Upper lobe of right lung (tissue), 1 donor: ENCODE measurements at regions not wholly inside any gene's neighbourhood (a gene's known extent, or its start where the extent isn't known, plus 50 kb on each side); places are given as distances from the start of the nearest gene placed in this dataset.
"Not testable (repeated sequence)": the region's sequence is repeated elsewhere in the genome, so short reads cannot be mapped to it uniquely, and the experiment has no call there.

Source experiments
- ATAC-seq: fragments of 200-7000 bp; cut with Tn5 transposase; one replicate; pipeline ENCODE4 v1.9.1; 2020; ENCODE audit warnings: mild to moderate bottlenecking, moderate library complexity
- DNase-seq: peaks from one replicate; pipeline ENCODE4 v3.0.0-alpha.2; 2020
- H3K27ac ChIP-seq: fragments of 200-600 bp; one replicate; pipeline ENCODE4 v1.8.0; 2022
- H3K27me3 ChIP-seq: fragments of 200-600 bp; one replicate; pipeline ENCODE4 v1.8.0; 2022; ENCODE audit warnings: mild to moderate bottlenecking
- H3K36me3 ChIP-seq: fragments of 200-600 bp; one replicate; pipeline ENCODE4 v1.8.0; 2022
- H3K4me1 ChIP-seq: fragments of 200-600 bp; one replicate; pipeline ENCODE4 v1.8.0; 2022
- H3K4me3 ChIP-seq: fragments of 200-600 bp; one replicate; pipeline ENCODE4 v1.8.0; 2022; ENCODE audit warnings: mild to moderate bottlenecking
- H3K9me3 ChIP-seq: fragments of 200-600 bp; one replicate; pipeline ENCODE4 v1.8.0; 2022
- intact Hi-C: fragments of 100-400 bp; cut with DNase I; formaldehyde crosslinking; loops from one replicate; pipeline ENCODE4 v1.11.0; 2022
- TF ChIP-seq, protein P1 (sequence below): fragments of 200-600 bp; IDR thresholded peaks from one replicate; pipeline ENCODE4 v1.8.0; 2022; ENCODE audit warnings: antibody characterized with exemption
- donor health status: DM: no; HTN: yes; CAD: no; lungs with severe emphysema.

DNA sequence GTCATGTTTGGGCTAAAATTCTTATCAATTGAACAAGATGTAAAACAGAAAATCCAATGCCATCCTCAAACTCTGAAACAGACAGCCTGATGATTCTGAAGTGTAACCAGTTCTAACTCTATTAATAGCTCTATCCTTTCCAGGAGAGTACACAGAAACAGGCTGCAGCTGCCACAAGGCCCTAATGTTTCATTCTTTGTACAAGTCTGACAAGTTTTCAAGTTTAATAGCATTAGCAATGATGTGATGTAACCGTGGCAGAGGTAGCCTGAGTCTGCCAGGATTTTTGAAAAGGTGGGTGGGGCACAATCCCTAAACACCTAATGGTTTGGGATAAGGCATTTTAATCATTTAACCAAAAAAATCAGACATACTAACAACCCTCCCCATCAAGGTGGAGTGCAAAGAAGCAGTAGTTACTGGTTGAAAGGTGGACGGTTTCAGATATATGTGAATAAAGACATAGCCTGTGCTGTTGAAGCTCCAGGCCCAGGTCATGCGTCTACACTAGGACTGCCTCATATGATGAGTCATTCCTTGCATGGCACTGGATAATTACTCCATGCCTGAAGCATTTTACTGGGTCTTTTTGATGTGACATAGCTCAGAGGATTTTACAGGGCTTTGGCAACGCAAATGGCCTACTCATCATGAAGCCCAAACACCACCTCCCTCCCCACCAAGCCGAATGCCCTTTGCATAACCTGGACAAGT lies 145.1 kb upstream of the GRIP1 start:
- ATAC-seq, result peak; percentile 25
- intact Hi-C loops, result no loop called here

GRCh38 chr12:66825921-66826320 lies 147.0 kb upstream of the GRIP1 start:
- H3K4me1 ChIP-seq, H3K27me3 ChIP-seq, H3K36me3 ChIP-seq, H3K27ac ChIP-seq, ATAC-seq, H3K4me3 ChIP-seq, DNase-seq, H3K9me3 ChIP-seq, intact Hi-C loops: not testable (repeated sequence)

More for the DNA sequence above, 145.1 kb upstream of the GRIP1 start:
- Histone ChIP-seq H3K27ac (no peak overlapping the region), H3K4me3 (no peak overlapping the region), H3K4me1 (no peaks in the 10 kb centered on the region), H3K36me3 (no peaks in the 10 kb centered on the region), H3K27me3 (no peaks in the 10 kb centered on the region), H3K9me3 (no peaks in the 10 kb centered on the region)
- TF ChIP-seq, protein P1, sequence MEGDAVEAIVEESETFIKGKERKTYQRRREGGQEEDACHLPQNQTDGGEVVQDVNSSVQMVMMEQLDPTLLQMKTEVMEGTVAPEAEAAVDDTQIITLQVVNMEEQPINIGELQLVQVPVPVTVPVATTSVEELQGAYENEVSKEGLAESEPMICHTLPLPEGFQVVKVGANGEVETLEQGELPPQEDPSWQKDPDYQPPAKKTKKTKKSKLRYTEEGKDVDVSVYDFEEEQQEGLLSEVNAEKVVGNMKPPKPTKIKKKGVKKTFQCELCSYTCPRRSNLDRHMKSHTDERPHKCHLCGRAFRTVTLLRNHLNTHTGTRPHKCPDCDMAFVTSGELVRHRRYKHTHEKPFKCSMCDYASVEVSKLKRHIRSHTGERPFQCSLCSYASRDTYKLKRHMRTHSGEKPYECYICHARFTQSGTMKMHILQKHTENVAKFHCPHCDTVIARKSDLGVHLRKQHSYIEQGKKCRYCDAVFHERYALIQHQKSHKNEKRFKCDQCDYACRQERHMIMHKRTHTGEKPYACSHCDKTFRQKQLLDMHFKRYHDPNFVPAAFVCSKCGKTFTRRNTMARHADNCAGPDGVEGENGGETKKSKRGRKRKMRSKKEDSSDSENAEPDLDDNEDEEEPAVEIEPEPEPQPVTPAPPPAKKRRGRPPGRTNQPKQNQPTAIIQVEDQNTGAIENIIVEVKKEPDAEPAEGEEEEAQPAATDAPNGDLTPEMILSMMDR, result no peak
- DNase-seq, result no peak

- no peaks in the 10 kb centered on the region for H3K36me3 ChIP-seq
- intact Hi-C loops, result no loop called here
- H3K9me3 ChIP-seq, result no peaks in the 10 kb centered on the region
- TF ChIP-seq, protein P1, result no peak
- no peak overlapping the region for H3K4me3 ChIP-seq
- no peak for ATAC-seq
- H3K4me1 ChIP-seq, result no peaks in the 10 kb centered on the region
- no peaks in the 10 kb centered on the region for H3K27me3 ChIP-seq
- no peak for DNase-seq
- H3K27ac ChIP-seq, result no peak overlapping the region
These were observed 150.9 kb upstream of the GRIP1 start for GRCh38 chr12:66829660-66830325.

DNA sequence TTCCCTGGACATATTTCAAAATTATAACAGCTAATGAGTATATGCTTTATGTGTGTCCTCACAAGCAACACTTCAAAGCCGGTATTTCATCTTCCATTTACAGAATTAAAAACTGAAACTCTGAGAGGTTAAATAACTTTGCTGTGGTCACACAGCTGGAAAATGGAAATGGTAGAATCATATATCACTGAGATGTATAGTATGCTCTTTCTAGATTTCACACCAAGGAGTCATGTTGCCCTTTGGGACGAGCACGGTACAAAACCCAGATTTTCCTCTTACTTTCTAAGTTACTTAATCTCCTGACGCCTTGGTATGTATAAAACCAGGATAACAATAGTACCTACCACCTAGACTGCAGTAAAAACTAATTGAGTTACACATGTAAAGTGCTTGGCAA lies 152.6 kb upstream of the GRIP1 start:
- no peaks in the 10 kb centered on the region for H3K4me1 ChIP-seq
- no peaks in the 10 kb centered on the region for H3K27me3 ChIP-seq
- TF ChIP-seq, protein P1, result no peak
- H3K27ac ChIP-seq, result no peak overlapping the region
- no peaks in the 10 kb centered on the region for H3K36me3 ChIP-seq
- intact Hi-C loops, result no loop called here
- DNase-seq (no peak), ATAC-seq (no peak)
- no peaks in the 10 kb centered on the region for H3K9me3 ChIP-seq
- no peak overlapping the region for H3K4me3 ChIP-seq

- no peaks in the 10 kb centered on the region for H3K36me3 ChIP-seq
- no peaks in the 10 kb centered on the region for H3K4me1 ChIP-seq
- TF ChIP-seq, protein P1, result no peak
- DNase-seq, result no peak
- H3K27me3 ChIP-seq, result no peaks in the 10 kb centered on the region
- no peak for ATAC-seq
- intact Hi-C loops, result no loop called here
- H3K9me3 ChIP-seq, result no peaks in the 10 kb centered on the region
- no peak overlapping the region for H3K27ac ChIP-seq
- H3K4me3 ChIP-seq, result no peak overlapping the region
These were observed 154.1 kb upstream of the GRIP1 start for GRCh38 chr12:66832997-66833396.

GRCh38 chr12:66836623-66837310 lies 157.9 kb upstream of the GRIP1 start:
- DNase-seq (no peak), ATAC-seq (no peak)
- Histone ChIP-seq H3K4me1 (no peaks in the 10 kb centered on the region), H3K27me3 (no peaks in the 10 kb centered on the region), H3K4me3 (no peak overlapping the region), H3K27ac (no peak overlapping the region), H3K36me3 (no peaks in the 10 kb centered on the region), H3K9me3 (no peaks in the 10 kb centered on the region)
- TF ChIP-seq, protein P1, result no peak
- intact Hi-C loops, result no loop called here
